ENCODE measurements at regions not wholly inside any gene's neighbourhood (a gene's known extent, or its start where the extent isn't known, plus 50 kb on each side); places are given as distances from the start of the nearest gene placed in this dataset.

- Histone ChIP-seq H2AFZ (ENCODE audit: low read depth, low read length) (no peak overlapping the region), H3K9me3 (ENCODE audit: insufficient read depth, low read depth, low read length) (no peaks in the 10 kb centered on the region), H3K27ac (ENCODE audit: low read depth, low read length) (no peak overlapping the region), H3K4me3 (ENCODE audit: insufficient read depth, low read depth, low read length) (no peak overlapping the region), H3K27me3 (ENCODE audit: insufficient read depth, low read length) (no peaks in the 10 kb centered on the region), H3K36me3 (ENCODE audit: insufficient read depth, low read length) (no peaks in the 10 kb centered on the region), H3K4me1 (ENCODE audit: insufficient read depth, low read length) (peaks cover 6% of the 10 kb centered on the region), H3K9ac (ENCODE audit: low read length) (no peak overlapping the region), H4K20me1 (ENCODE audit: insufficient read depth, low read length) (no peaks in the 10 kb centered on the region), H3K4me2 (ENCODE audit: low read length) (no peak overlapping the region), H3K79me2 (ENCODE audit: insufficient read depth, low read length) (no peaks in the 10 kb centered on the region)
- H3K27me3 Mint-ChIP-seq (ENCODE audit: low read depth, unreplicated experiment) = no peaks in the 10 kb centered on the region
- peaks cover 3% of the 10 kb centered on the region for H3K4me1 Mint-ChIP-seq (ENCODE audit: low read depth, unreplicated experiment)
- DNase-seq (ENCODE audit: low read depth) (no peak), FAIRE-seq (no peak)
- TF ChIP-seq CTCF (IDR thresholded peaks at IDR 0.05; ENCODE audit: insufficient read depth, low read depth, low read length) = no peak
- no peak for TF ChIP-seq EZH2 (IDR thresholded peaks at IDR 0.05; ENCODE audit: insufficient read depth, low read length)
- no peak overlapping the region for H3K4me3 Mint-ChIP-seq (ENCODE audit: unreplicated experiment)
- no peaks in the 10 kb centered on the region for H3K36me3 Mint-ChIP-seq (ENCODE audit: low read depth, unreplicated experiment)
- no peak overlapping the region for H3K27ac Mint-ChIP-seq (ENCODE audit: unreplicated experiment)
- peaks cover 2% of the 10 kb centered on the region for H3K9me3 Mint-ChIP-seq (ENCODE audit: unreplicated experiment)
Measured at GRCh38 chr3:5784690-5785089, 597.2 kb downstream of the EDEM1 start.

GRCh38 chr3:5787861-5788488, 600.5 kb downstream of the EDEM1 start:
- H3K27me3 ChIP-seq (ENCODE audit: insufficient read depth, low read length) = no peaks in the 10 kb centered on the region
- H3K4me1 ChIP-seq (ENCODE audit: insufficient read depth, low read length) = peaks cover 6% of the 10 kb centered on the region
- no peak overlapping the region for H3K4me3 ChIP-seq (ENCODE audit: insufficient read depth, low read depth, low read length)
- peak overlapping the region; percentile 72 for H3K4me2 ChIP-seq (ENCODE audit: low read length)
- H2AFZ ChIP-seq (ENCODE audit: low read depth, low read length) = no peak overlapping the region
- H3K9me3 Mint-ChIP-seq (ENCODE audit: unreplicated experiment) = peaks cover 5% of the 10 kb centered on the region
- no peaks in the 10 kb centered on the region for H3K36me3 Mint-ChIP-seq (ENCODE audit: low read depth, unreplicated experiment)
- FAIRE-seq (no peak), DNase-seq (ENCODE audit: low read depth) (no peak)
- no peak overlapping the region for H3K4me3 Mint-ChIP-seq (ENCODE audit: unreplicated experiment)
- H3K9me3 ChIP-seq (ENCODE audit: insufficient read depth, low read depth, low read length) = no peaks in the 10 kb centered on the region
- no peaks in the 10 kb centered on the region for H3K36me3 ChIP-seq (ENCODE audit: insufficient read depth, low read length)
- no peaks in the 10 kb centered on the region for H3K79me2 ChIP-seq (ENCODE audit: insufficient read depth, low read length)
- H3K27ac Mint-ChIP-seq (ENCODE audit: unreplicated experiment) = no peak overlapping the region
- peak overlapping the region; percentile 37 for H3K9ac ChIP-seq (ENCODE audit: low read length)
- TF ChIP-seq CTCF (IDR thresholded peaks at IDR 0.05; ENCODE audit: insufficient read depth, low read depth, low read length) = peak; percentile 20
- no peak for TF ChIP-seq EZH2 (IDR thresholded peaks at IDR 0.05; ENCODE audit: insufficient read depth, low read length)
- H4K20me1 ChIP-seq (ENCODE audit: insufficient read depth, low read length) = no peaks in the 10 kb centered on the region
- no peaks in the 10 kb centered on the region for H3K27me3 Mint-ChIP-seq (ENCODE audit: low read depth, unreplicated experiment)
- peaks cover 4% of the 10 kb centered on the region for H3K4me1 Mint-ChIP-seq (ENCODE audit: low read depth, unreplicated experiment)
- no peak overlapping the region for H3K27ac ChIP-seq (ENCODE audit: low read depth, low read length)

GRCh38 chr3:5788496-5788895, 601.0 kb downstream of the EDEM1 start:
- Histone ChIP-seq H2AFZ (ENCODE audit: low read depth, low read length) (no peak overlapping the region), H3K4me3 (ENCODE audit: insufficient read depth, low read depth, low read length) (no peak overlapping the region), H3K4me2 (ENCODE audit: low read length) (peak overlapping the region; percentile 72), H3K27me3 (ENCODE audit: insufficient read depth, low read length) (no peaks in the 10 kb centered on the region), H3K79me2 (ENCODE audit: insufficient read depth, low read length) (no peaks in the 10 kb centered on the region), H3K9ac (ENCODE audit: low read length) (no peak overlapping the region), H3K4me1 (ENCODE audit: insufficient read depth, low read length) (peaks cover 6% of the 10 kb centered on the region), H4K20me1 (ENCODE audit: insufficient read depth, low read length) (no peaks in the 10 kb centered on the region), H3K9me3 (ENCODE audit: insufficient read depth, low read depth, low read length) (no peaks in the 10 kb centered on the region), H3K27ac (ENCODE audit: low read depth, low read length) (no peak overlapping the region), H3K36me3 (ENCODE audit: insufficient read depth, low read length) (no peaks in the 10 kb centered on the region)
- Mint-ChIP-seq H3K4me1 (ENCODE audit: low read depth, unreplicated experiment) (peaks cover 4% of the 10 kb centered on the region), H3K36me3 (ENCODE audit: low read depth, unreplicated experiment) (no peaks in the 10 kb centered on the region), H3K9me3 (ENCODE audit: unreplicated experiment) (peaks cover 5% of the 10 kb centered on the region), H3K4me3 (ENCODE audit: unreplicated experiment) (no peak overlapping the region), H3K27ac (ENCODE audit: unreplicated experiment) (no peak overlapping the region), H3K27me3 (ENCODE audit: low read depth, unreplicated experiment) (no peaks in the 10 kb centered on the region)
- DNase-seq (ENCODE audit: low read depth) (no peak), FAIRE-seq (no peak)
- TF ChIP-seq CTCF (IDR thresholded peaks at IDR 0.05; ENCODE audit: insufficient read depth, low read depth, low read length) = no peak
- TF ChIP-seq EZH2 (IDR thresholded peaks at IDR 0.05; ENCODE audit: insufficient read depth, low read length) = no peak
